PC-3 (cell line): ENCODE measurements at regions not wholly inside any gene's neighbourhood (a gene's known extent, or its start where the extent isn't known, plus 50 kb on each side); places are given as distances from the start of the nearest gene placed in this dataset.

ENCODE experiments used
- ATAC-seq: fragments of 200-7000 bp; cut with Tn5 transposase; 2 replicates; pipeline ENCODE4 v1.9.1; 2020; ENCODE audit warnings: mild to moderate bottlenecking, moderate library complexity
- BruUV-seq: library from RNA; stranded (reverse); fragments of 400-500 nt; replicated peaks from 2 replicates; lab custom pipeline; 2021; lab: Mats Ljungman, UMichigan
- CTCF ChIA-PET: fragments of 300-600 bp; sonication (Branson Sonifier 250); formaldehyde crosslinking; loops from one replicate; lab custom pipeline; 2022; ENCODE audit warnings: antibody characterized with exemption; lab: Charles Lee
- POLR2A ChIA-PET: fragments of 300-600 bp; sonication (Branson Sonifier 250); formaldehyde crosslinking; loops from one replicate; lab custom pipeline; 2022; ENCODE audit warnings: antibody characterized with exemption; ENCODE audit not compliant: unreplicated experiment; lab: Charles Lee
- DNase-seq: peaks from one replicate; pipeline ENCODE4 v3.0.0-alpha.2; 2015
- H2AFZ ChIP-seq: fragments of 300-600 bp; sonication (generic); 2 replicates; pipeline ENCODE4 v1.6.0; 2016; ENCODE audit warnings: antibody characterized with exemption, low read length
- H3F3A ChIP-seq: fragments of 300-600 bp; sonication (generic); one replicate; pipeline ENCODE4 v1.6.0; 2017; ENCODE audit warnings: antibody characterized with exemption, low read length, control low read depth, mild to moderate bottlenecking; ENCODE audit not compliant: unreplicated experiment
- H3K27ac ChIP-seq: fragments of 300-600 bp; sonication (generic); 2 replicates; pipeline ENCODE4 v1.5.1; 2016; ENCODE audit warnings: mild to moderate bottlenecking, low read length
- H3K27me3 ChIP-seq: fragments of 300-600 bp; sonication (generic); 2 replicates; pipeline ENCODE4 v1.6.1; 2016; ENCODE audit warnings: low read length, mixed read lengths
- H3K36me3 ChIP-seq: fragments of 300-600 bp; sonication (generic); 2 replicates; pipeline ENCODE4 v1.6.1; 2016; ENCODE audit warnings: low read depth, mixed run types, low read length, mixed read lengths
- H3K4me1 ChIP-seq: fragments of 300-600 bp; sonication (generic); 2 replicates; pipeline ENCODE4 v1.5.1; 2016; ENCODE audit warnings: low read length; ENCODE audit not compliant: insufficient read depth
- H3K4me2 ChIP-seq: fragments of 300-600 bp; sonication (generic); 2 replicates; pipeline ENCODE4 v1.6.0; 2016; ENCODE audit warnings: low read length
- H3K4me3 ChIP-seq: fragments of 300-600 bp; sonication (generic); 2 replicates; pipeline ENCODE4 v1.5.1; 2016; ENCODE audit warnings: mild to moderate bottlenecking, low read length, mixed read lengths
- H3K79me2 ChIP-seq: fragments of 300-600 bp; sonication (generic); 2 replicates; pipeline ENCODE4 v1.6.1; 2017; ENCODE audit warnings: low read length, mixed read lengths
- H3K9ac ChIP-seq: fragments of 300-600 bp; sonication (generic); 2 replicates; pipeline ENCODE4 v1.6.0; 2016; ENCODE audit warnings: mild to moderate bottlenecking, low read length
- H3K9me2 ChIP-seq: fragments of 300-600 bp; sonication (generic); replicated peaks from 2 replicates; pipeline ENCODE4 v1.6.1; 2016; ENCODE audit warnings: mixed run types, low read length, mixed read lengths
- H3K9me3 ChIP-seq: fragments of 300-600 bp; sonication (generic); 2 replicates; pipeline ENCODE4 v1.6.1; 2016; ENCODE audit warnings: low read length, mixed read lengths
- H4K20me1 ChIP-seq: fragments of 300-600 bp; sonication (generic); 2 replicates; pipeline ENCODE4 v1.6.1; 2016; ENCODE audit warnings: low read length, mixed read lengths
- EZH2 ChIP-seq: fragments of 300-600 bp; sonication (generic); IDR thresholded peaks from one replicate; pipeline ENCODE4 v1.6.1; 2017; ENCODE audit warnings: antibody characterized with exemption, mild to moderate bottlenecking, low read length; ENCODE audit not compliant: unreplicated experiment
- EZH2phosphoT487 ChIP-seq: fragments of 300-600 bp; sonication (generic); IDR thresholded peaks from 2 replicates; pipeline ENCODE4 v1.6.1; 2018; ENCODE audit warnings: mild to moderate bottlenecking, antibody characterized with exemption, low read length, borderline replicate concordance
- intact Hi-C: fragments of 100-400 bp; cut with micrococcal nuclease; formaldehyde crosslinking; loops from 2 replicates; pipeline ENCODE4 v1.9.0; 2023
- TF ChIP-seq, protein P1 (sequence below): fragments of 300-600 bp; sonication (generic); conservative IDR thresholded peaks from 2 replicates; pipeline ENCODE4 v1.5.1; 2017; ENCODE audit warnings: antibody characterized with exemption, low read depth, mild to moderate bottlenecking, low read length

GRCh38 chr2:156691014-156691413, 254.8 kb downstream of the GPD2 start:
- CTCF ChIA-PET: no interaction called here
- no TSS peak for BruUV-seq
- POLR2A ChIA-PET: no interaction called here
- Histone ChIP-seq H3F3A (no peaks in the 10 kb centered on the region), H3K9ac (no peak overlapping the region), H3K9me2 (no peaks in the 10 kb centered on the region), H2AFZ (no peak overlapping the region), H3K4me2 (no peak overlapping the region), H3K79me2 (no peaks in the 10 kb centered on the region), H4K20me1 (no peaks in the 10 kb centered on the region), H3K4me1 (no peaks in the 10 kb centered on the region), H3K27ac (no peak overlapping the region), H3K27me3 (no peaks in the 10 kb centered on the region), H3K4me3 (no peak overlapping the region), H3K36me3 (no peaks in the 10 kb centered on the region), H3K9me3 (no peaks in the 10 kb centered on the region)
- ATAC-seq (no peak), DNase-seq (no peak)
- TF ChIP-seq EZH2: no peak
- TF ChIP-seq, protein P1, sequence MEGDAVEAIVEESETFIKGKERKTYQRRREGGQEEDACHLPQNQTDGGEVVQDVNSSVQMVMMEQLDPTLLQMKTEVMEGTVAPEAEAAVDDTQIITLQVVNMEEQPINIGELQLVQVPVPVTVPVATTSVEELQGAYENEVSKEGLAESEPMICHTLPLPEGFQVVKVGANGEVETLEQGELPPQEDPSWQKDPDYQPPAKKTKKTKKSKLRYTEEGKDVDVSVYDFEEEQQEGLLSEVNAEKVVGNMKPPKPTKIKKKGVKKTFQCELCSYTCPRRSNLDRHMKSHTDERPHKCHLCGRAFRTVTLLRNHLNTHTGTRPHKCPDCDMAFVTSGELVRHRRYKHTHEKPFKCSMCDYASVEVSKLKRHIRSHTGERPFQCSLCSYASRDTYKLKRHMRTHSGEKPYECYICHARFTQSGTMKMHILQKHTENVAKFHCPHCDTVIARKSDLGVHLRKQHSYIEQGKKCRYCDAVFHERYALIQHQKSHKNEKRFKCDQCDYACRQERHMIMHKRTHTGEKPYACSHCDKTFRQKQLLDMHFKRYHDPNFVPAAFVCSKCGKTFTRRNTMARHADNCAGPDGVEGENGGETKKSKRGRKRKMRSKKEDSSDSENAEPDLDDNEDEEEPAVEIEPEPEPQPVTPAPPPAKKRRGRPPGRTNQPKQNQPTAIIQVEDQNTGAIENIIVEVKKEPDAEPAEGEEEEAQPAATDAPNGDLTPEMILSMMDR: no peak
- TF ChIP-seq EZH2phosphoT487: no peak
- intact Hi-C loops: no loop called here

- Histone ChIP-seq H3K4me2 (no peak overlapping the region), H4K20me1 (no peaks in the 10 kb centered on the region), H3K9me3 (no peaks in the 10 kb centered on the region), H3K9ac (no peak overlapping the region), H3K27me3 (no peaks in the 10 kb centered on the region), H3K4me3 (no peak overlapping the region), H3K27ac (no peak overlapping the region), H3K36me3 (no peaks in the 10 kb centered on the region), H2AFZ (no peak overlapping the region), H3K4me1 (no peaks in the 10 kb centered on the region), H3F3A (no peaks in the 10 kb centered on the region), H3K9me2 (no peaks in the 10 kb centered on the region), H3K79me2 (no peaks in the 10 kb centered on the region)
- no TSS peak for BruUV-seq
- ChIA-PET CTCF (no interaction called here), POLR2A (no interaction called here)
- DNase-seq (no peak), ATAC-seq (no peak)
- TF ChIP-seq, protein P1: no peak
- intact Hi-C loops: no loop called here
Observed at GRCh38 chr2:156695020-156695419, 258.8 kb downstream of the GPD2 start.

- no peaks in the 10 kb centered on the region for H3K27me3 ChIP-seq
- intact Hi-C loops: no loop called here
- POLR2A ChIA-PET: no interaction called here
- H3F3A ChIP-seq: no peaks in the 10 kb centered on the region
- H3K4me1 ChIP-seq: no peaks in the 10 kb centered on the region
- H2AFZ ChIP-seq: no peak overlapping the region
- no peak overlapping the region for H3K4me3 ChIP-seq
- H3K36me3 ChIP-seq: no peaks in the 10 kb centered on the region
- CTCF ChIA-PET: no interaction called here
- ATAC-seq (no peak), DNase-seq (no peak)
- H3K9me3 ChIP-seq: no peaks in the 10 kb centered on the region
- TF ChIP-seq EZH2 (no peak), EZH2phosphoT487 (no peak)
- TF ChIP-seq, protein P1: no peak; the same call in 1 of the 2 replicates
- H3K79me2 ChIP-seq: no peaks in the 10 kb centered on the region
- no peak overlapping the region for H3K4me2 ChIP-seq
- H3K9me2 ChIP-seq: no peaks in the 10 kb centered on the region
- H4K20me1 ChIP-seq: no peaks in the 10 kb centered on the region
- no peak overlapping the region for H3K27ac ChIP-seq
- no TSS peak for BruUV-seq
- no peak overlapping the region for H3K9ac ChIP-seq
Observed at GRCh38 chr2:156695595-156695994, 259.4 kb downstream of the GPD2 start.
